Liver (tissue), 8 donors: ENCODE measurements at regions not wholly inside any gene's neighbourhood (a gene's known extent, or its start where the extent isn't known, plus 50 kb on each side); places are given as distances from the start of the nearest gene placed in this dataset.

Experiments
- DNase-seq: peaks from one replicate; pipeline ENCODE4 v3.0.0-alpha.2; 2017; ENCODE audit warnings: low spot score
- H3K27ac ChIP-seq, 2 donors: one replicate each; pipeline ENCODE4 v1.7.0; 2013; ENCODE audit warnings: inconsistent platforms in 2 of 2, low read length in 2 of 2, control low read depth in 1 of 2, low read depth in 1 of 2, mild to moderate bottlenecking in 1 of 2
- H3K27me3 ChIP-seq, 4 donors: one replicate each; pipeline versions ENCODE4 v1.6.1 to v1.7.0; 2013; ENCODE audit warnings: low read length in 3 of 4, inconsistent platforms in 1 of 4, mild to moderate bottlenecking in 1 of 4, moderate library complexity in 1 of 4; ENCODE audit not compliant: control insufficient read depth in 4 of 4, insufficient read depth in 4 of 4
- H3K36me3 ChIP-seq, 4 donors: one replicate each; pipeline versions ENCODE4 v1.6.1 to v1.7.0; 2013; ENCODE audit warnings: low read length in 3 of 4, mild to moderate bottlenecking in 3 of 4, low read depth in 1 of 4, moderate library complexity in 1 of 4; ENCODE audit not compliant: control insufficient read depth in 4 of 4, insufficient read depth in 3 of 4
- H3K4me1 ChIP-seq, 4 donors: one replicate each; pipeline versions ENCODE4 v1.6.1 to v1.7.0; 2013; ENCODE audit warnings: low read length in 3 of 4, mild to moderate bottlenecking in 3 of 4, moderate library complexity in 1 of 4; ENCODE audit not compliant: control insufficient read depth in 4 of 4, insufficient read depth in 4 of 4
- H3K4me3 ChIP-seq, 3 donors: one replicate each; pipeline versions ENCODE4 v1.6.1 to v1.7.0; 2013; ENCODE audit warnings: low read length in 3 of 3, control low read depth in 1 of 3, low read depth in 1 of 3, mild to moderate bottlenecking in 1 of 3
- H3K9ac ChIP-seq, 2 donors: one replicate each; pipeline ENCODE4 v1.7.0; 2013; ENCODE audit warnings: low read length in 2 of 2, mild to moderate bottlenecking in 2 of 2, moderate library complexity in 2 of 2, control low read depth in 1 of 2, low read depth in 1 of 2
- H3K9me3 ChIP-seq, 4 donors: one replicate each; pipeline versions ENCODE4 v1.6.1 to v1.7.0; 2013; ENCODE audit warnings: low read length in 3 of 4; ENCODE audit not compliant: control insufficient read depth in 4 of 4
- ATF3 ChIP-seq: IDR thresholded peaks from 2 replicates; pipeline ENCODE4 v1.6.1; 2016; ENCODE audit warnings: antibody characterized with exemption
- EGR1 ChIP-seq, 2 donors: IDR thresholded peaks; 2 replicates each; pipeline ENCODE4 v1.6.1; 2016 to 2018; ENCODE audit warnings: antibody characterized with exemption in 2 of 2, low read depth in 2 of 2
- FOXA1 ChIP-seq: IDR thresholded peaks from 2 replicates; pipeline ENCODE4 v1.6.1; 2016; ENCODE audit warnings: antibody characterized with exemption
- GABPA ChIP-seq, 2 donors: IDR thresholded peaks in 1 of 2; conservative IDR thresholded peaks in 1 of 2; 2 replicates each; pipeline ENCODE4 v1.6.1; 2016; ENCODE audit warnings: antibody characterized with exemption in 2 of 2, mild to moderate bottlenecking in 1 of 2, moderate library complexity in 1 of 2
- HNF4A ChIP-seq, 2 donors: conservative IDR thresholded peaks; 2 replicates each; pipeline ENCODE4 v1.6.1; 2016; ENCODE audit warnings: antibody characterized with exemption in 2 of 2, mild to moderate bottlenecking in 2 of 2
- JUND ChIP-seq, 2 donors: IDR thresholded peaks; 2 replicates each; pipeline ENCODE4 v1.6.1; 2016; ENCODE audit warnings: antibody characterized with exemption in 2 of 2
- RAD21 ChIP-seq, 2 donors: IDR thresholded peaks; 2 replicates each; pipeline ENCODE4 v1.6.1; 2016; ENCODE audit warnings: antibody characterized with exemption in 2 of 2, mild to moderate bottlenecking in 2 of 2
- REST ChIP-seq: IDR thresholded peaks from 2 replicates; pipeline ENCODE4 v1.6.1; 2016; ENCODE audit warnings: antibody characterized with exemption, mild to moderate bottlenecking
- RXRA ChIP-seq, 2 donors: IDR thresholded peaks; 2 replicates each; pipeline ENCODE4 v1.6.1; 2017 to 2018; ENCODE audit warnings: antibody characterized with exemption in 2 of 2, mild to moderate bottlenecking in 1 of 2
- SP1 ChIP-seq: IDR thresholded peaks from 2 replicates; pipeline ENCODE4 v1.6.1; 2018; ENCODE audit warnings: antibody characterized with exemption, mild to moderate bottlenecking
- TAF1 ChIP-seq: conservative IDR thresholded peaks from 2 replicates; pipeline ENCODE4 v1.6.1; 2016; ENCODE audit warnings: antibody characterized with exemption, mild to moderate bottlenecking
- YY1 ChIP-seq: IDR thresholded peaks from 2 replicates; pipeline ENCODE4 v1.6.1; 2016; ENCODE audit warnings: antibody characterized with exemption, mild to moderate bottlenecking
- ZBTB33 ChIP-seq: IDR thresholded peaks from 2 replicates; pipeline ENCODE4 v1.6.1; 2016; ENCODE audit warnings: antibody characterized with exemption
- WGBS: extraction: QIAGEN DNeasy Blood & Tissue Kit; methylation state at CpG from one replicate; pipeline ENCODE4 v1.1.7; 2013; 5-methylcytosine and 5-hydroxymethylcytosine counted together
- TF ChIP-seq, protein P1 (sequence below): fragments of 150-350 bp; IDR thresholded peaks from 2 replicates; pipeline ENCODE4 v1.5.1; 2017; ENCODE audit warnings: improper control_type of control experiment, low read depth, low read length; ENCODE audit not compliant: missing input control
- TF ChIP-seq, protein P2 (sequence below): IDR thresholded peaks from 2 replicates; pipeline ENCODE4 v1.6.1; 2016; ENCODE audit warnings: antibody characterized with exemption
- donor health status: healthy.
- donor health status: healthy.
- donor health status: healthy.
- donor health status: healthy.
- donor health status: healthy.

DNA sequence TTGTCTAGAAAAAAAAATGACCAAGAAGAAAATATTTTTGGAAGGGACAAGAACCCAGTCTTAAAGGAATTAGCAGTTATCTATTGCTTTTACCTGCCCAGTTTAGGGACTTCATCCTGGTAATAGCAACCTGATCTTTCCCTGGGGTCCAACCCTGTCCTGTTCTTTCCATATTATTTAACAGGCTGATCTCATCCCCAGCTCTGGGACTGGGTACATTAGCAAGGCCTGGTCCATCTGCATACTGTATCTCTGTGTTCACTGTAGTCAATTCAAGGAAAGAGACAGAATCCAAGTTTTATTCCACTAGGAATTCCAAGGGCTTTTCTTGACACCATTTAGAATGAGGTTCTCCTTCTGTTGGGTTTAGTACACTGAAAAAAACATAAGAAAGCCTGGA lies 191.7 kb upstream of the GADL1 start (continued):
- no peak for TF ChIP-seq REST
- TF ChIP-seq RXRA (IDR thresholded peaks at IDR 0.05), result no peak
- TF ChIP-seq, protein P1, sequence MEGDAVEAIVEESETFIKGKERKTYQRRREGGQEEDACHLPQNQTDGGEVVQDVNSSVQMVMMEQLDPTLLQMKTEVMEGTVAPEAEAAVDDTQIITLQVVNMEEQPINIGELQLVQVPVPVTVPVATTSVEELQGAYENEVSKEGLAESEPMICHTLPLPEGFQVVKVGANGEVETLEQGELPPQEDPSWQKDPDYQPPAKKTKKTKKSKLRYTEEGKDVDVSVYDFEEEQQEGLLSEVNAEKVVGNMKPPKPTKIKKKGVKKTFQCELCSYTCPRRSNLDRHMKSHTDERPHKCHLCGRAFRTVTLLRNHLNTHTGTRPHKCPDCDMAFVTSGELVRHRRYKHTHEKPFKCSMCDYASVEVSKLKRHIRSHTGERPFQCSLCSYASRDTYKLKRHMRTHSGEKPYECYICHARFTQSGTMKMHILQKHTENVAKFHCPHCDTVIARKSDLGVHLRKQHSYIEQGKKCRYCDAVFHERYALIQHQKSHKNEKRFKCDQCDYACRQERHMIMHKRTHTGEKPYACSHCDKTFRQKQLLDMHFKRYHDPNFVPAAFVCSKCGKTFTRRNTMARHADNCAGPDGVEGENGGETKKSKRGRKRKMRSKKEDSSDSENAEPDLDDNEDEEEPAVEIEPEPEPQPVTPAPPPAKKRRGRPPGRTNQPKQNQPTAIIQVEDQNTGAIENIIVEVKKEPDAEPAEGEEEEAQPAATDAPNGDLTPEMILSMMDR, result no peak

GRCh38 chr3:31086698-31087097 lies 192.2 kb upstream of the GADL1 start:
- TF ChIP-seq, protein P2, sequence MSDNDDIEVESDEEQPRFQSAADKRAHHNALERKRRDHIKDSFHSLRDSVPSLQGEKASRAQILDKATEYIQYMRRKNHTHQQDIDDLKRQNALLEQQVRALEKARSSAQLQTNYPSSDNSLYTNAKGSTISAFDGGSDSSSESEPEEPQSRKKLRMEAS, result no peak
- H3K36me3 ChIP-seq, result no peaks in the 10 kb centered on the region
- H3K9ac ChIP-seq, result no peak overlapping the region
- H3K4me3 ChIP-seq, result no peak overlapping the region
- no peaks in the 10 kb centered on the region for H3K9me3 ChIP-seq
- no peak for DNase-seq
- H3K27me3 ChIP-seq, result no peaks in the 10 kb centered on the region
- no peaks in the 10 kb centered on the region for H3K4me1 ChIP-seq
- H3K27ac ChIP-seq, result no peak overlapping the region

DNA sequence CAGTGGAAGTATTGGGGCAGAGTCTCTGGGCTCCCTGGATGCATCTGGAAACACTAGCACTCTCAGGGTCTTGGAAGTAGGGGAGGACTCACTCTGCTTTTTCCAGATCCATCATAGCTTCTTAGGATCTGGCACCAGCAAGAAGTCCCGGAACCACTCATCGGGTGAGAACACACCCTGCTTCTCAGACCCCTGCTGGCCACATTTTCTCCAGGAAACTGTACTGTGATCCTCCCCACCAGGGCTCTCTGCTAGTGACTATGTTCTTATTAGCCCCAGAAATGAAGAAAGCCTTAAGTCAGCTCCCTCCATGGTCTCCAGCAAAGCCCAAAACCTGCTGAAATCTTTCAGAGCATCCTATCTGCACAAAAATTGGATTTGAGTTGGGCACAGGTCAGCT lies 197.3 kb upstream of the GADL1 start:
- H3K27me3 ChIP-seq, result no peaks in the 10 kb centered on the region
- peaks cover 0 to 6% (median 0%) of the 10 kb centered on the region in 4 donors for H3K4me1 ChIP-seq
- no peak for TF ChIP-seq SP1
- no peak for TF ChIP-seq ZBTB33
- TF ChIP-seq REST, result no peak
- no peak for TF ChIP-seq YY1
- no peak for TF ChIP-seq HNF4A (conservative IDR thresholded peaks at IDR 0.05)
- no peak for TF ChIP-seq GABPA (IDR thresholded peaks at IDR 0.05 in 1 of 2, conservative IDR thresholded peaks at IDR 0.05 in 1 of 2)
- TF ChIP-seq EGR1 (IDR thresholded peaks at IDR 0.05; ENCODE audit: low read depth in 2 of 2), result no peak
- TF ChIP-seq, protein P1, result no peak
- no peak for TF ChIP-seq JUND (IDR thresholded peaks at IDR 0.05)
- no peak for TF ChIP-seq TAF1
- no peak for TF ChIP-seq RXRA (IDR thresholded peaks at IDR 0.05)
- TF ChIP-seq, protein P2, result no peak
- no peak for TF ChIP-seq RAD21 (IDR thresholded peaks at IDR 0.05)
- TF ChIP-seq ATF3, result no peak
- no peak for TF ChIP-seq FOXA1
- H3K36me3 ChIP-seq, result no peaks in the 10 kb centered on the region
- H3K9ac ChIP-seq, result no peak overlapping the region
- 94% methylated on average over 2 of the region's 2 CpGs for WGBS
- no peak overlapping the region for H3K27ac ChIP-seq
- no peaks in the 10 kb centered on the region for H3K9me3 ChIP-seq
- no peak for DNase-seq
- no peak overlapping the region for H3K4me3 ChIP-seq
